ENCODE measurements at regions not wholly inside any gene's neighbourhood (a gene's known extent, or its start where the extent isn't known, plus 50 kb on each side); places are given as distances from the start of the nearest gene placed in this dataset.

DNA sequence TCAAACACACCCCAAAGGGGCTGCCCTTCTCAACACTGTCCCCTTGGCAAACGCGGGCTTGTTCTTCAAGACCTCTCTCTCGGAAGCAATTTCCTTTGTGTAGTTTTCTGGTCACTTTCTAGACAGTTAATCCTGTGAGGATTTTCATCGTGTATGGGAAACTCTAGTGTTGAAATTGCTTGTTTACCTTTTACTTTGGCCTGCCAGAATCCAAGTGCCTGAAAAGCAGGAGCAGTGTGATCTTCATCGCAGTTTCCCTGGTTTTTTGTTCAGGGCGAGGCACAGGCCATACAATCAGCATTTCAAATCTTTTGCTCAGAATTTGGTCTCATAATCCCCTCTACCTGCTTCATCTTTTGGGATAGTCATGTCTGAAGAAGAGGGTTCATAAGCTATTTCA, 115.7 kb upstream of the C9orf72 start:
- TF ChIP-seq CTCF (IDR thresholded peaks at IDR 0.05) (no peak), POLR2A (IDR thresholded peaks at IDR 0.05) (no peak)

All from lower leg skin (tissue), 3 donors.